GM20000 (cell line): ENCODE measurements at regions not wholly inside any gene's neighbourhood (a gene's known extent, or its start where the extent isn't known, plus 50 kb on each side); places are given as distances from the start of the nearest gene placed in this dataset.

ENCODE experiments used
- DNase-seq: peaks from one replicate; pipeline ENCODE4 v3.0.0; 2012; ENCODE audit warnings: low spot score
- CTCF ChIP-seq: IDR thresholded peaks from 2 replicates; pipeline ENCODE4 v1.5.1; 2012; ENCODE audit warnings: mild to moderate bottlenecking, control low read depth; ENCODE audit errors: extremely low read depth, missing control alignments

DNA sequence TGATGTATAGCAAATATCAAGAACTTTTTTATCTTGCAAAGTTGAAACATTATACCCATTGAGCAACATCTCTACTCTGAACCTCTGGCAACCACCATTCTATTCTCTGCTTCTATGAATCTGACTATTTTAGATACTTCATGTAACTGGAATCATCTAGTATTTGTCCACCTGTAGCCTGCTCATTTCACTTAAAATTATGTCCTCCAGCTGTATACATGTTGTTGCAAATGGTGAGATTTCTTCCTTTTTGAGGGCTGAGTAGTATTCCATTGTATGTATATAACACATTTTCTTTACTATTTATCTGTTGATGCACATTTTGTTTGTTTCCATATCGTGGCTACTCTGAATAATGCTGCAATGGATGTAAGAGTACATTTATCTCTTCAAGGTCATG is 476.3 kb upstream of the LRRC4C start:
- TF ChIP-seq CTCF = no peak
- DNase-seq = no peak

DNA sequence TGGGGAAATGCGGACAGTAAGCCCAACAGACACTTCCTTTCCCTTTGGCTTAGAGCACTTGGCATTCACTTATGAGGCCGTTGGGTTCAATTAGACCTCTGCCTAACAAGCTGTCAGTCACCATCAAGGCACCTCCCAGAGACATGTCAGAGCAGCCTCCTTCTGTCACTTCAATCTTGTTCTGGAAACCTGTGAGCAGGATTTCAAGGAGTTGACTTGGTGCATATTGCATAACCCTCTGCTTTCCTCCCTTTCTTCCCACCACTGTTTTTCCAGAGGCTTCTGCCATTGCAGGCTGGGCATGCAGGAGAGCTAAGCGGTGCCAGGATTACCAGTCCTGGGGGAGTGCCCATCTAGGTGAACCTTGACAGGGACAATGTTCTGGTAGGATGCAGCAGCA is 484.2 kb upstream of the LRRC4C start:
- no peak for DNase-seq
- no peak for TF ChIP-seq CTCF

- no peak for DNase-seq
- no peak for TF ChIP-seq CTCF
Measured at GRCh38 chr11:41947392-41947791, 487.9 kb upstream of the LRRC4C start.

DNA sequence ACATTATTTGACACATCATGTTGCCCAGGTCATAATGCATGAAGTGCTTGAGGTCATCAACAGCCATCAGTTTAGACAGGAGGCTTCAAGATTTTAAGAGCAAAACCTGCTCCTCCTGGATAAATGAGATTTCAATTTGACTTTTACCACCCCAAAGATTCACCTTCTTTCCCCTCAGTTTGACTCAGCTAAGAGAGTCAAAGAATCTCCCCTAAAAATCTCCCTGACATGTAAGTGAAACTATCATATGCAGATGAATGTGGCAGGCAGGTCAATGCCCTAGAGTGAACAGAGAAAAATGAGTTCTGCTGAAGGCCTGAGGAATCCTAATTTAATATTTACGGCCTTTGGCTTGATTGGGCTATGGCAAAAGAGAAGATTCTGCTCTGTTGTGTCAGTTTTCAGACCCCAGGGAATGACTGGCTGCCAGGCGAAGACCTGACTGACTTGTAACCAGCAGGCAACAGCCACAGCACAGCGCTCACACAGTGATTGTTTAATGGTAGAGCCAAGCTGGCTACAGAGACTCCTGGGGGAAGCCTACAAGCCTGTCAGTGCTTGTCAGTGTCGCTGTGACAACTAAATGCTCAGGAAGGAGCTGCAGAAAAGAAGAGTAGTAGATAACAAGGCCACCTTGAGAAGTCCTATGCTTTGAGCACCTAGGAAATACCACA is 491.2 kb upstream of the LRRC4C start:
- DNase-seq = no peak
- TF ChIP-seq CTCF = no peak

DNA sequence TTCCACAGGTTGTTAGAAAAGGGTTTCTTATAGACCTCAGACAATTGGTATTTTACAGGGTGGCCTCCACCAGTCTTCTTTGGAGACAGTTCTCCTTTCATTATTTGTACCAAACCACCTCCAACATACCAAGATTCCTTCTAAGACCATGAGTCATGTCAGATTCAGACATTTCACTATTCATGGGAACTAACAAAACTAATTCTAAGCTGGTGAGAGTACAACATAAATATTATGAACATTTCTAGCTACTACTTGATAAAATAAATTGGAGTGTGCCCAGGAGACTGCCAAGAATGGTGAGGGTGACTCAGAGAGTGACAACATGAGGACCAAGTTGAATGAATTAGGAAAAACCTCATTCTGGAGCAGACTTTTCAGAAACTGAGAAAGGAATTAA is 494.6 kb upstream of the LRRC4C start:
- no peak for TF ChIP-seq CTCF
- no peak for DNase-seq

DNA sequence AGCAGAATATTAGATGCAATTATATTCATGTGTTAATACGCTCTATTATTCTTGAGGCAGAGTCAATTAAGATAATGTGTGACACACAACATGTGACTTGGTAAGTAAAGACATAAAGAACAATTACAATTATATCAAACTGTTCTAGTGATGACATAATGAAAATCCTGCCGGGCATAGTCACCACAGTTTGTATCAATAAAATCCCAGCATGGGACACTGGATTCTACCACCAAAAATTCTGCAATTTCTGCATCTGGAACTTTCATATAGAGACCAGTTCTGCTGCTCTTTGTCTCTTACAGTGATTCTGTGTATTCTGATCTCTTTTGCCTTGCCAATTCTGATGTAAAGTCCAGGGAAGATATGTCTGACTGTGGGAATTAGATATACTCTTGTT is 495.6 kb upstream of the LRRC4C start:
- DNase-seq = no peak
- no peak for TF ChIP-seq CTCF

- no peak for DNase-seq
- no peak for TF ChIP-seq CTCF
Measured at GRCh38 chr11:41955635-41956400, 496.4 kb upstream of the LRRC4C start.
